ENCODE measurements at regions not wholly inside any gene's neighbourhood (a gene's known extent, or its start where the extent isn't known, plus 50 kb on each side); places are given as distances from the start of the nearest gene placed in this dataset.

- TF ChIP-seq CTCF (IDR thresholded peaks at IDR 0.05; ENCODE audit: borderline replicate concordance, extremely low read depth, low read length, poor library complexity, severe bottlenecking) (no peak), EZH2 (IDR thresholded peaks at IDR 0.05; ENCODE audit: borderline replicate concordance, low read depth, low read length, severe bottlenecking) (no peak)
These were observed 110.2 kb downstream of the CTAGE1 start for GRCh38 chr18:22307528-22307927.
